Ureter (tissue), 1 donor: ENCODE measurements at regions not wholly inside any gene's neighbourhood (a gene's known extent, or its start where the extent isn't known, plus 50 kb on each side); places are given as distances from the start of the nearest gene placed in this dataset.
A peak's percentile ranks its signal among the peaks of the same experiment; 100 is the strongest.
"Not testable (repeated sequence)": the region's sequence is repeated elsewhere in the genome, so short reads cannot be mapped to it uniquely, and the experiment has no call there.

Experiments used
- DNase-seq: peaks from one replicate; pipeline ENCODE4 v3.0.0-alpha.2; 2020; ENCODE audit warnings: low spot score
- donor health status: DM: yes; HTN: yes; CAD: no.

GRCh38 chr12:34097213-34097612, 74.9 kb downstream of the ALG10 start:
- DNase-seq: no peak

DNA sequence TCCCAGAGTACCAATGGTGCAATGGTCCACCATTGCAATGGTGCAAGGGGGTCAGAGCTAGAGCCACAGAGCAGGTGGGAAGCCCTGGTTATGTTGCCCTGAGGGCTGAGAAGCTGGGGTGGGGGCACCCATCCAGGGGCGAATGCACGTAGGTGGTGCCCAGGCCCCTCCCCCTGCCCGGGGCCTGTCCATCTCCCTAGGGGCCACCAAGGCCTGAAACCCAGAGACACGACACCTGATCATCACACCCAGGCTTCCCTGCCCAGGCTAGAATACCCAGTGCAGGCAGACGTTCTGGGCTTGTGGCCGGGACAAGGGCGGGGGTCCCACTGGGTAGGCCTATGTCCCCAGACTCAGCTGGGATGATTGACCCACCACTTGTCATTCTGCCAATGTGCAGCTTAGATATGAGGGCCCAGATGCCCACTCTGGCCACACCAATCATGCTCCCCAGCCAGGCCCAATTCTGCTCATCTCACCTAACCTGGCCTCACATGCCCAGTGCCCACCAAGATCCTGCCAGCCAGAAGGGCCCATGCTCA, 83.2 kb downstream of the ALG10 start:
- no peak for DNase-seq

DNA sequence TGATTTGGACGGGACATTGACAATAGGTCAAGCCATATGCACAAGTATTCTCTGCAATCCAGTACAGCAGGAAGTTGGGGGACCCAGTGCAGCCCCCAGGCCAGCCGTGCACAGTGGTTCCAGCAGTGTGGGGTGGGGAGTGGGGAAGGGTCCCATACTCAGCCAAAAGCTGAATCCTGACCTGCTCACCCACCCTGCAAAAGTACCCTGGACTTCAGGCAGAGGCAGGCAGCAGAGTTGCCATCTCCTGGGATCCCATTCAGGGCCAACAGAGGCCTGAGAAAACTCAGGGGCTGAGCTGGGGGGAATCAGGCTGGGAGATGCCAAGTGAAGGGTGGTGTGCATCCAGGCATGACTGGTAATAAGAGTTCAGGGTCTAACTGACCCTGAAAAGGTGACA, 83.9 kb downstream of the ALG10 start:
- no peak for DNase-seq

GRCh38 chr12:34107016-34107415, 84.7 kb downstream of the ALG10 start:
- DNase-seq: no peak

DNA sequence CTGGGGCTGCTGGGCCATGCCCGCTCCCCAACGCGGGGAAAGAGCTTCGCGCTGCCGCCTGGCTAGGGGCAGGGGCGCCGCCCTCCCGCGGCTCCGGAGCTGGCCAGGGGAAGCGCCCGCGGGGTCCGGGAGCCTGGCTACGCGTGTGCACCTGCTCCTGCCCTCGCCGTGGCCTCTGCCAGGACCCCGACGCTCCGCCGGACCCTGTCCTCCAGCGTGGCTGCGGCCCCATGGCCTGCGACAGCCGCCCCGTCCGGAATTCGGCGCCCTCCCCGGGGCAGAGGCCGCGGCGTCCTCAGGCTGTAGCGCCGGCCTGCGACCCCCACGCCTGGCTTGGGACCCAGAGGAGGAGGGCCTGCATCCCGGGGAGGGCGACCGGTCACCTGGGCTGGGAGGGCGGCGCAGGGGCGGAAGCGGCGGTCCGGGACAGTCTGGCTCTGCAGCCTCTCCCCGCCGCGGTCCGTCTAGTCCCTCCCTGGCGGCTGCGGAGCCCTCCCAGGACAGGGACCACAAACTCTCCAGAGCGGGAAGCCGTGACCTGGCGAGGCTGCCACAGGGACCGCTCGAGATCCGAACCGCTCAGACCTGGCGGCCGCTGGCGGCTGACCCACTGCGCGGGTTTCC, 85.6 kb downstream of the ALG10 start:
- no peak for DNase-seq

GRCh38 chr12:34108405-34108803, 86.1 kb downstream of the ALG10 start:
- no peak for DNase-seq

DNA sequence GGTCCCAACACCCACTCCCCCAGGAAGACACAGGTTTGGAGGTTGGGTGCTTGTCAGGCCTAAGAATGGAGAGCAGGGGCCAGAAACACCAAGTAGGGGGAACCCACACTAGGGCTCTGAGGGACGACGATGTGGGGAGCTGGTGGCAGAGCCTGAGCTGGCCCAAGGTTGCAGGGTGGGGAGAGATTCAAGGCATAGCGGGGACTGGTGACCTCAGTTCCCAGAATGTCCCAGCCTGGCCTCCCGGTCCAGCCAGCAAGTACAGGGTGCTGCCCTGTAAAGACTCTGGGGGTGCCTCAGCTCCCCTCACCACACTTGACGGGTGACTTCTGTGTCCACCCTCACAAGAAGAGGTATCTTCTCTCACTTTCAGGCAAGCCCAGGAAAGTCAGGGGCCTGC, 86.7 kb downstream of the ALG10 start:
- no peak for DNase-seq

DNA sequence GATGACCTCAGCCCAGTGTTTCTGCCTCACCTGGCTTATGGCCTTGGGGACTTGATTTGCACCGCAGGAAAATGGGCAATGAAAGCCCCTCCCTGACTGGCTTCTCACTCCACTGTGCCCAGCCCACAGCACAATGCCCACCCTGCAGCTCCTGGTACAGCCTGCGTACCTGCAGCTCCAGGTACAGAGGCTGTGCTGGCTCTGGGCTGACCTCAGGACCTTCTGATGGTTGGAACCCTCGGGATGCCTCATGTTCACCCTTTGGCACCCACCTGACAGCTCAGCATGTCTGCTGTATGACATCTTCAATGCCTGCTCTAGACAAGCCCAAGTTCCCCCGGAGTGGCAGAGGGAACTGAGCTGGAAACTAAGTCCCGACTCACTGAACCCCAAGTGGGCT, 87.1 kb downstream of the ALG10 start:
- no peak for DNase-seq

GRCh38 chr12:34109909-34110531, 87.7 kb downstream of the ALG10 start:
- not testable (repeated sequence) for DNase-seq

- no peak for DNase-seq
Measured at GRCh38 chr12:34119366-34119765, 97.1 kb downstream of the ALG10 start.

DNA sequence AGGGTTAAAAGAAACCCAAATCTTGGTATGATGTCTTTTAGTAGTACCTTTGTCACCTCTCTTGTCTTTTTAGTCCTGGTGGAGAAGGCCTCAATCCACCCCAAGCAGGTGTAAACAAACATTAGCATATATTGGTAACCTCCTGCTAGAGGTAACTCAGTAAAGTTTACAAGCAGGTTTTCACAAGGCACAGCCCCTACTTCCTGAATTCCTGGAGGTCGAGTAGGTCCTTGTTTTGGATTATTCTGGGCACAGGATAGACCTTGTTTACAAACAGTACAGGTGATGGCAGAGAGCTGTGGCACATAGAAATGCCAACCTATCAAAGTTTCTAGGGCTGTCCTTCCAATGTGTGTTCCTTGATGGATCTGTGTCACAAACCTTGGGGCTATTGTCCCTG, 99.1 kb downstream of the ALG10 start:
- no peak for DNase-seq

DNA sequence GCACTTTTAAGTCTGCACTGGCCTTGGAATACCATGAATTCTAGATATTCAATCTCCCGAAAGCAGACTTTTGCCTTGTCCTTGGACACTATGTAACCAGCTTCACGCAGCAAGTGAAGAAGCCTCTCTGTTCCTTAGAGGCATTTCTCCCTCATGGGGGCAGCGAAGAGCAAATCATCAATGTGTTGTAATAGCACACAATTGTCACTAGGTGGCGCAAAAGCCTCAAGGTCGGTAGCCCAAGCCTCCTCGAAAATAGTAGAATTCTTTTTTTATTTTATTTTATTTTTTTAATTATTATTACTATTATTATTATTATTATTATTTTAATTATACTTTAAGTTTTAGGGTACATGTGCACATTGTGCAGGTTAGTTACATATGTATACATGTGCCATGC, 100.8 kb downstream of the ALG10 start:
- not testable (repeated sequence) for DNase-seq

GRCh38 chr12:34124608-34125007, 102.3 kb downstream of the ALG10 start:
- no peak for DNase-seq

DNA sequence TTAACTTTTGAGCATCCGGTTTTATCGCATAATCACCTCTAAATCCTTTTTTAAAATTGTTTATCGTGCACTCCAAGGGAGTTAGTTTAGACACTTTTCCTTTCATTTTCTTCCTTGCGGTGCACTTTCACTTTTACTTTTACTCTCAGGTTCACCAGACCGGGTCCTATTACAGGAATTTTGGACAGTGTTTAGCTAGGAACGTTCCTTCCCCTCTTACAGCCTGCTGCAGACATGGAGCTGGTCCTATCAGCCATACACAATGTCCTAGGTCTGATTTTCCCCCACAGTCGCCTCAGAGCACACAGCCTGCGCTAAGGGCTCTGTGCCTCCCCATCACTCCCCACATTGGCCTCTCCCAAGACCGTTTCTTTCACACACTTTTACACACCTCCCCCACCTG, 103.9 kb downstream of the ALG10 start:
- DNase-seq: no peak

- DNase-seq: no peak
Measured at GRCh38 chr12:34126805-34127204, 104.5 kb downstream of the ALG10 start.

DNA sequence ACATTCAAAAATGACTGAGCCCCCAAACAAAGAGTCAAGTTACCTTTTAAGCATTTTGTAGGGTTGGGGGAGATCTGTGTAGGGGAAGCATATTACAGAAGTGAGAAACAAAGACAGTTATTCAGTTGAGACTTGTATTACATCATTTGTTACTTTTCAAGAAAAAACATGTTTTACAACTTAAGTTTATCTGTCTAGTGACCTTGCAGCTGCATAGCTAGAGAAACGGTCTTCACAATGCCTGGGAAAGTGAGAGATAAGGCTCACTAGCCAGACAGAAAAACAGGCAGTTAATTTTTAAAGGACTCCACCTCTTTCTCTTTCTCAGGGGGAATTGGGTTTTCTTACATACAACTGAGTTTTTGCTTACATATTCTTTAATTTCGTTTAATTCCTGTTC, 105.1 kb downstream of the ALG10 start:
- not testable (repeated sequence) for DNase-seq

GRCh38 chr12:34142430-34142829, 120.1 kb downstream of the ALG10 start:
- no peak for DNase-seq

GRCh38 chr12:34151019-34151418, 128.7 kb downstream of the ALG10 start:
- no peak for DNase-seq

DNA sequence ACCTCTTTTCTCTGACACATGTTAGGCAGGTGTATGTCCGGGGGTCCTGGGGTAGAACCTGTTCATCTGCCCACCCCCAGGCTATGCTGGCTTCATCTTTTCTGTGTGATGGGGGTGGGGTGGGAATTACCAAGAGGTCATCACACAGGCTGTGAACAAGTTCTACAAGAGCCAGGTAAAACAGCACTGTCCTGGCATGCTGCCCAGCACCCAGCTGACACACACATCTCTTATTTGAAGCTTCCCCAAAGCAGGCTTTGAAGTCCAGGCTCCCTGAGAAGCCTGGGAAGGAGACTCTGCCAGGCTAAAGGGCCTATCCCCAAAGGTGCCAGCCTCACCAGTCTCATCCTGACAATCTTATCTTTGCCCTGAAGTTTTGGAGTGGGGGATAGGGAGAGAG, 141.1 kb downstream of the ALG10 start:
- peak; percentile 60 for DNase-seq

- no peak for DNase-seq
Measured at GRCh38 chr12:34166427-34167060, 144.2 kb downstream of the ALG10 start.

- not testable (repeated sequence) for DNase-seq
Measured at GRCh38 chr12:34168507-34168906, 146.2 kb downstream of the ALG10 start.

GRCh38 chr12:34186492-34186891, 164.2 kb downstream of the ALG10 start:
- DNase-seq: no peak

DNA sequence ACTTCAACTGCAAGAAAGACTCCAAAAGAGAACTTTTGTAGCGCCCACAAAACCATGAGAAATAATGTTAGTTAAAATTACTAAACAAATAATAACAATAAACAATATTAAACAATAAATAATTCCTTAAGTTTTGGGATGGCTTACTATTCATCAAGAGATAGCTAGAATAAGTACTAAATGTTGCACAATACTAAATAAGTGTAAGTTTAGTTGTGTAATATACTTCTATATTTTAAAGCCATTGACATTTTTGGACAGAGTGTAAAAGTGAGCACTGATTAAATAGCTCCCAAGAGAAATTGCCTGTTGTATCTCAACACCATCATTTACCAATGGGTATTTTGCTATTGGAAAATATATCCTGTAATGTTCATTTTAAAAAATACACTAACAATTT, 166.7 kb downstream of the ALG10 start:
- no peak for DNase-seq
